ENCODE measurements at regions not wholly inside any gene's neighbourhood (a gene's known extent, or its start where the extent isn't known, plus 50 kb on each side); places are given as distances from the start of the nearest gene placed in this dataset.

DNA sequence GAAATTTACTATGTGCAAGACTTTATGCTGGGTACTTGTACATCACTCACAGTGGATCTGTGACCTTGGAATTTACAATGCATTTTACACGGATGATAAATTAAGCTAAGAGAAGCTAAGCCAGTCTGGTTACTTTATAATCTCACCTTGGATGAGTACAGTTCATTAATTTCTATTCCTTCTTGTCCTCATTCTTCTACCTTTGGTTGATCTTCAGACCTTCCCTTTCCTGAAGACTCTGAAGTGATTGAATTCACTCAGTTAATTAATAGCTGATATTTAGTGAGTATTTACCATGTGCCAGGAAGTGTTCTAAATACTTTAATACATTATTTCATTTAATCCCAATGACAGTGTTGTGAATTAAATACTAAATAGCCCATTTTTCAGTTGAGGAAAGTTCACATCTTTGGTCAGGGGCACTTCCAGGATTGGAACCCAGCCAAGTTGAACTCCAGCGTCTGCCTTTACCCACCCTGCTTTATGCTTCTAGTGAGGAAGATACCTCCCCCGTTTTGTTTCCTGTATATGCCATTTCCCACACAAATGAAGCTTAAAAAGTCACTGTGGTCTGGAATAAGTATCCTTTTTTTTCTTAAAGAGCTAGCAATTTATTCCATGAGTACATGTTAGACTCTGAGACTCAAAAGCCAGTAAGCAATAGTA is 146.6 kb downstream of the TLR5 start:
- no peak for DNase-seq (ENCODE audit: low read depth, low spot score)

- DNase-seq (ENCODE audit: low read depth, low spot score), result no peak
Observed at GRCh38 chr1:223000632-223001031, 142.4 kb downstream of the TLR5 start.

- DNase-seq (ENCODE audit: low read depth, low spot score), result no peak
Observed at GRCh38 chr1:223001653-223002634, 141.1 kb downstream of the TLR5 start.

GRCh38 chr1:223003549-223003948 is 139.5 kb downstream of the TLR5 start:
- no peak for DNase-seq (ENCODE audit: low read depth, low spot score)

DNA sequence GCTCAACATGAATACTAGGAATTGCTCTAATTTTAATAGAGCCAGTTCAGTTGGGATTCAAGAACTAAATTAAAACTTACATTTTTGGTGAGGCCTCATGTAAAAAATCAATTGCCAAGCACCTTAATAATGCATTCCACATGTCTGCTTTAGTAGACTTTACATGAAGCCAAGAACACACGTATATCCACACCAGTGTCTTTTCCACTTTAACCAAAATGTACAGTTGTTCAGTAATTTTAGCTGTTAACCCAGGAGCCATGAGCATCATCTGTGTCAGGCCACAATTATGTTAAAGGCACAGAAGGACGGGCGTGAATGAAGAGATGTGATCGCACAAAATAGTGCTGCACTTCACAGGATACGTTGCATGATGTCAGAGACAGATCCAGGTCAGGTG is 136.7 kb downstream of the TLR5 start:
- DNase-seq (ENCODE audit: low read depth, low spot score), result no peak

DNA sequence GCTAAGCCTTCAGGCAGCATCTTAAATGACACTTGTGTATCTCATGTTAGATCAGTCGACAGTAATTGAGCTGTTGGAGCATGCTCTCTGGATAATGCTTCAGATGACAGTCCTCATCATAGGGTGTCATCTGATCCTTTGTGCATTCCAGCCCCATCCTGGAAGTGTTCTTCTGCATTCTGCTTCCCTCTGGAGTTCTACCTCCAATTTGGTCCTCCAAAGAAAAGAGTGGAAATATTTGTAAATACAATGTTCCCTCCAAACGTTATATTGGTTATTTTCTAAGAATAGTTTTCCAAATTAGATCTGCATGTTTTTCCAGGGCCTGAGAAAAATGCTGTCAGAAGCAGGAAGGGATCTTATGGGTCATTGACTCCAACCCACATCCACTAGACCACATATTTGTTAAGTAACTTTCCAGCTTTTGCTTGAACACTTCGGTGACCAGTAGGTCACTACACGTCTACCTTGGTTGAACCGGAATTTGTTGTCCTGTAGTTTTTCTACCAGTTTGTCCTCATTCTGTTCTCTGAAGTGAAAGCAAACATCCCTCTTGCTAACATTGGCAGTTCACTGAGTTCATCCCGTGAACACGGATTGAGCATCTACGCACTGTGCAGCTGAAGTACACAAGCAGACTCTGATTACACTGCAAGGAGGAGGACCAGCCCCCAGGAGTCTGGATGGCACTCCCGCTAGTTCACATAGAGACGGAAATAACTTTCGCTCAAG is 136.0 kb downstream of the TLR5 start:
- no peak for DNase-seq (ENCODE audit: low read depth, low spot score)

- no peak for DNase-seq (ENCODE audit: low read depth, low spot score)
Observed at GRCh38 chr1:223007935-223008334, 135.1 kb downstream of the TLR5 start.

DNA sequence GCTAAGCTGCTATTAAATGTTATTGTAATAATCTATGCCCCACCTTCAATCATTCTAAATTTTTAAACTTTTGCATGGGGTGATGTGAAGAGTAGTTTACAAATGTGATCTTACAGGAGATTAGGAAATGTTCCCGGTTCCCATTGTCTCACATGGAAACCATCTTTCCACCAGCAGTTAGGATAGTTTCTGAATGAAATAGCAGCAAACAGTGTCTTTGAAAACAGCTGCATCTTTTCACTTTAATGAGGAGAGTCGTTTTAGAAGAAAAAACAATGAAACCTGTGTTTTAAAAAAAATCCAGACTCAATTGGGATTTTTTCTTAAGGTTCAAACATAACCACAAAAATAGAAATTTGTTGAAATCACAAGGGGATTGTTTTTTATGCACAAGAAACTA is 134.2 kb downstream of the TLR5 start:
- no peak for DNase-seq (ENCODE audit: low read depth, low spot score)

DNA sequence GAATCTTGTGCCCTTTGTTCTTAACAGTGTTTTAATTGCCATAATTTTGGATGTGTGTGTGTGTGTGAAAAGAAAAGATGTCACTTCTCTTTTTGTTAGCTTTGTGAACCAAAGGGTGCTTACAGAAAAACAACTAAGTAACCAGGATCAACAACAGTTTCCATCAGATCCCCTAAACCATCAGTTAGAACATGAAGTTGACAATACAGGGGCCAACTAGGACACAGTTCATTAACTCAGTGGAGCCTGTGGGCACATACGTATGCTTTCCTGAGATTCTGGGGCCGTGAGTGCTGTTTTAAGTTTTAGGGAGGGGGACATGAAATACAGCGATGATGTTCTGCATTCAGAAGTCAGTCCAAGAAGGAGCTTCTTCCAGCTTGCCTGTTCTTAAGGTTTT is 133.6 kb downstream of the TLR5 start:
- DNase-seq (ENCODE audit: low read depth, low spot score), result no peak

DNA sequence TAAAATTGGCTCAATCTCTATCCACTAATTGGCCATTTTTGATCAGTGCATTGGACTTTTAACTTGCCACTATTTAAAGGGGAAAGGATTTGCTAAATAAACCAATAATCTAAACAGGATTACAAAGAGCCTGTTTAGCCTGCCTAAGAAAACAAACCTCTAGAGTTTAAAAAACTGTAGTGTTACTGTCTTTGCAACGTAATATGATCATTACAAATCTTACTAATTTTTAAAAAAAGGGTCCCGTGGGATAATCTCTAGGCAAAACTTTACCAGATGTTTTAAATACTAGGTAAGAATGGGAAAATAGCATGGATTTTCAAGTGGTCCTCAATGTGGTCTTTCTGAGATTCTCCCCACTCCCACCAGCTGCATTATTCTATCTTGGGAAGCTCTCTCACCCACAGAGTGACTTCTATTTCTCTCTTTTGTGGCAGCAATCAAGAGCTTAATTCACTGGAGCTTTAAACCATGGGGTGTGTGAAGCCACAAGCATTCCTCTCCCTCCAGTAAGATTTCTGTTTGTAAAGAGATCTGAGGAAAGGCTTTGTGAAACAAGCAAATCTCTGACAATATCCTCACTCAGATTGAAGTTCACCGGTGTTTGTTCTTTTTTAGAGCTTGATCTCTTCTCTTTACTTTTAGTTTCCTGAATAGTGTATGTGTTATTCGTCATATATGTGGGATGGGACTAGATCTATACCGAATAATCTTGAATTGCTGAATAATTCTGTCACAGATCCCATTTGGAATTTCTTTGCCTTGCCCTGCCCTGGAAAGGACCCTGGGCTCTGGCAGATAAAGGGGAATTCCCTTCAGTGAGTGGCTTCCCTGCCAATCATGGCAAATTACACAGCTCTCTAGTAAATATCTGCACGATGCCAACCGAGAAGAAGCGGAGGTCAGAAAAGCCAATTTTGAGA is 132.2 kb downstream of the TLR5 start:
- DNase-seq (ENCODE audit: low read depth, low spot score), result no peak

DNA sequence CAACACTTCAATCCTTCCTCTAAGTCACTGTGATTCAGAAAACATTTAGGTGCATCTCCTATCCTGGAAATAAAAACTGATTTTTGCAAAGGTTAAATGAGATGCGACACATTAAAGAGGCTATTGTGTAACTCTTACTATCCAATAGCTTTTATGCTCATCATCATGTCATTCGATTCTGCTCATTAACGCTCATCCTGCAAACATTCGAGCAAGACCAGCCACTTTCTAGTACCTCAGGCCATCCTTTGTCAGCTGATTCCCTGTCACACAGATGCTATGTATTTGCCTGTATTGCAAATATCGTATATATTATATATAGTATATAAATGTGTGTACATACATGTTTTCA is 131.6 kb downstream of the TLR5 start:
- DNase-seq (ENCODE audit: low read depth, low spot score), result no peak

GRCh38 chr1:223012176-223012788 is 130.8 kb downstream of the TLR5 start:
- no peak for DNase-seq (ENCODE audit: low read depth, low spot score)

DNA sequence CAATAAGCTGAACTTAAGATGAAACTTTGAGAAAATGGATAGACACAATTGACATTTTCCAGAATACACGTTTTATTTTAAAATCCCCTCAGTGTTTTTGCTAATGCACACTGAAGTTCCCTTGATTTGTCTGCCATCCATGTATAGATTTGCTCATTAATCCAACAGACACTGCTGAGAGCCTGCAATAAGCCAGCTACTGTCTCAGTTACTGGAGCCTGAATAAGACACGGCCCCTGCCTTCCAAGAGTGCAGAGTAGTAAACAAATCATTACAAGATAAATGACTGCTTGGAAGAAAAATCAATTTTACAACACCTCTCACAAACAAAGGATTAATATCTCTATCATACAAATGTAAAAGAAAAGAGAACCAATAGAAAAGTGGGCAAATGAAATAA is 130.1 kb downstream of the TLR5 start:
- DNase-seq (ENCODE audit: low read depth, low spot score), result no peak

DNA sequence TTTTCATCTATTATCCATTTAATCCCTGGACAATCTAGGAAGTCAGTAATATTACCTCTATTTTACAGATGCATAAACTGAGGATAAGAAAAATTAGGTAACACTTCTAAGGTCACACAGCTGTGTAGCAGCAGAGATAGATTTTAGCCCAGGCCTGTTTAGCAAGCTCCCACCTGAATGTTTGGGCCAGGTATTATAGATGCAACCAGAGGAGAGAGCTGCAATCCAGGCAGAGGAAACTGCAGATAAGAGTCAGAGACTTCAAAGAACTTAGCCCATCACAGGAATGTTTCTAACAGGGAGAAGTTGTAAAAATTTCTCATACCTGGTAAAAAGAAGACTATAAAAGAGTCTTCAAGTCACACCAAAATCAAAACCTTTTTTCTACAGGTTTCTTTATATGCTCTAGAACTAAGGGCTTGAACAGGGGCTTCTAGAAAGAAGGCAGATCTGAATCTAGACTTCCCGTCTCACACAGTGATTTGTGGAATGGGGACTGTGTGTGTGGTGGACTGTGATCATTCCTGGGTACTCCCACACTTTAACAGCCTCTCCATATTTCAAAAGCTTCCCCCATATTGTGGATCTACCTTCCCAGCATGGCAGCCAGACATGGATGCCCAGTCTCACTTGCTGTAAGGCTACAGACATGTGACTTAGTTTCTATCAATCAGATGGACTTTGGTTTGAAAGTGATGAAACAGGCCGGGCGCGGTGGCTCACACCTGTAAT is 128.7 kb downstream of the TLR5 start:
- no peak for DNase-seq (ENCODE audit: low read depth, low spot score)

DNA sequence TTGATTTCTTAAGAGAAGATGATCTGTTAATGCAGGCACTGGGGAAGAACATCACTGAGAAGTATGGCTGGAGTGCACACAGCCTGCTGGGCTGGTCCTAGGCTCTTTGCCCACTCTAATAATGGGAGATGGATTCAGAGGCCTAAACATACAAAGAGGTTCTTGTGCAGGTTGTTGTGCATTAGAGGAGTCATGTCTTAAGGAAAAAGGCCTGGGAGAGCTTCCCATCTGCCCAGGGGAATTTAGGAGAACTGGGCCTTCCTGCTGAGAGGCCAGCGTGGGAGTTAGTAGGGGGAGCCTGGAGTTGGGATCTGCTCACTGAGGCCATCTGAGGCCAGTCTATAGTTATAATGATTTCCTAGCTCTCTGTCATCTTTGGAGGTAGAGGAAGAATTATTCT is 126.7 kb downstream of the TLR5 start:
- DNase-seq (ENCODE audit: low read depth, low spot score), result no peak

DNA sequence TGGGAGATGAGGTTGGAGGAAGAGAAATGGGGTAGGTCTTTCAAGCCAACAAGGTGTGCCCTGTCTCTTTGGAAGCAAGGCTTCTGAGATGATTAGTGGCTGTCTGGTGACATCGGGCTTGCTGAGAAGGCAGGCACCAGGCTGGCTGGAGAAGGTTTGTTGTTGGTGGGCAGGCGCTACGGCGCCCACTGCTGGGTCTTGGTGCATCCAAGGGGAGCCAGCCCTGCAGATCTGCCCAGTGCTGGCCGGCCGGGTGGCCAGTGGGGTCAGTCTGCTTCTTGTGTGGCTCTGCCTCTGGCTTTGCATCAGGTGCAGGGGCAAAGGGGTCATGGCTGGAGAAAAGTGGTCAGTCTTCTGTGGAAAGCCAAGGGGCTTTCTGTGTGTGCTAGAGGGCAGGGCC is 126.2 kb downstream of the TLR5 start:
- no peak for DNase-seq (ENCODE audit: low read depth, low spot score)

- DNase-seq (ENCODE audit: low read depth, low spot score), result no peak
Observed at GRCh38 chr1:223017291-223017690, 125.8 kb downstream of the TLR5 start.

GRCh38 chr1:223018534-223018933 is 124.5 kb downstream of the TLR5 start:
- no peak for DNase-seq (ENCODE audit: low read depth, low spot score)

DNA sequence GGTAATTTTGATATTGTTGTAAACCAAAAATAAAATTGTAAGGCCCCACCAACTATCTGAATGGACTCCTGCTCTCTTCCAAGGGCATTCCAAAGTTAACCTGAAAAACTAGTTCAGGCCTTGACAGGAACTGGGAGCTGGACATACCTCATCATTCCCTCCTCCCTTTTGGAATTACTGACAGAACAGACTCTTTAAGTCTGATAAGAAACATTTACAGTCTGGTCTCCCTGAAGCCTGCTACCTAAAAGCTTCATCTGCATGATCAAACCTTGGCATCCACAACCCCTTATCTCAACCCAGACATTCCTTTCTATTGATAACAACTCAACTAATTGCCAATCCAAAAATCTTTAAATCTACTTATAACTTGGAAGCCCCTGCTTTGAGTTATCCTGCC is 123.8 kb downstream of the TLR5 start:
- no peak for DNase-seq (ENCODE audit: low read depth, low spot score)

GRCh38 chr1:223020770-223021169 is 122.3 kb downstream of the TLR5 start:
- DNase-seq (ENCODE audit: low read depth, low spot score), result no peak
